GM21526 (cell line): ENCODE measurements at regions not wholly inside any gene's neighbourhood (a gene's known extent, or its start where the extent isn't known, plus 50 kb on each side); places are given as distances from the start of the nearest gene placed in this dataset.
"Not testable (repeated sequence)": the region's sequence is repeated elsewhere in the genome, so short reads cannot be mapped to it uniquely, and the experiment has no call there.

Experiments
- ATAC-seq: cut with Tn5 transposase; IDR thresholded peaks from one replicate; pipeline ENCODE4 v1.9.1; 2021; ENCODE audit warnings: moderate library complexity; ENCODE audit not compliant: unreplicated experiment, low FRiP score

GRCh38 chr13:73820688-73821087 lies 313.5 kb downstream of the KLF12 start:
- no peak for ATAC-seq

DNA sequence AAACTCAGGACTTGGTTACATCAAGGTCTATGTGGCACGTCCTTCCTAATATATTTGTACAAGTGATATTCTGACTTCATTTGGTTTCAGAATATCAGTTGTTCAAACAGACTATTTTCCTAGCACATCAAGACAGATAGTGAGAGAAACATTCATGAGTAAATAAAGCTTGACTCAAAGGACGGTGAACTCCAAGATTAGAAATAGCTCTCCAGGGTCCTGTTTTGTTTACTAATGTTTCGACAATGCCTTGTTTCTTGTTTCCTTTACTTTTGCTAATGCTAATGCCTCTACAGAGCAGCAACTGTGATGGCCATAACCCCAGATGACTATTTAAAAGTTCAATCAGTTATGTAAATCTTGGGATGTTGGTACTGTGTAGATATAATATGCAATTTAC lies 313.9 kb downstream of the KLF12 start:
- ATAC-seq: no peak

DNA sequence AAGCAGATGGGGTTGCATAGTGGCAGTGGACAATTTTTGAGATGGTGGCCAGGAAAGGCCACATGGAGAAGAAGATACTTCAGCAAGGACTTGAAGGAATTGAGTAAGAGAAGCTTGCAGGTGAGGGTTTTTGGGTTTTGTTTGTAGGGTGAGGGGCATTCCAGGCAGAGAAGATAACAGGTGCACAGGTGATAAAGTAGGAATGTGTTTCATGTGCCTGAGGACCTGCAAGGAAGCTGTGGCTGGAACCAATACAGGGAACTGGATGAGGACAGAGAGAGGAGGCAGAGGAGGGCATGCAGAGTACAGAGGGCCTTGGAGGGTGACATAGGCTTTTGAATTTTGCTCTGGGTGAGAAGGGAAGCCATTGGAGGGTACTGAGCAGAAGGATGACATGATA lies 314.5 kb downstream of the KLF12 start:
- ATAC-seq: no peak

GRCh38 chr13:73816702-73817101 lies 317.5 kb downstream of the KLF12 start:
- no peak for ATAC-seq

DNA sequence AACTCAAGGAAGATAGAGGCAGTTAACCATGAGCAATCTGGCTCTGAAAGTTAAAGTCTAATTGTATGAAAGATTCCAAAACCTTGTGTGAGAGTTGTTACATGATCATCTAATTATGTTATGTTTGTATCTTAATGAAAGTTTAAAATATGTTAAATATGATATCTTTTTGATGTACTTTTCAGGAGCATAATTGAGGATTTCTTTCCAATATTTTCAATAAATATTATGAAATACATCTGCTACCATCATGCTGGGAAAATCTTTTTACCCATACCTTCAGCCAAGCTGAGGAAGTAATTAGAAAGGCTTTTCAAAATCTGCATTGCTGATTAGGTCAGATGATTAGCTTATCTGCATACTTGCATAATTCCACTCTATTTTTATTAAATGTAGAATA lies 318.4 kb downstream of the KLF12 start:
- ATAC-seq: no peak

DNA sequence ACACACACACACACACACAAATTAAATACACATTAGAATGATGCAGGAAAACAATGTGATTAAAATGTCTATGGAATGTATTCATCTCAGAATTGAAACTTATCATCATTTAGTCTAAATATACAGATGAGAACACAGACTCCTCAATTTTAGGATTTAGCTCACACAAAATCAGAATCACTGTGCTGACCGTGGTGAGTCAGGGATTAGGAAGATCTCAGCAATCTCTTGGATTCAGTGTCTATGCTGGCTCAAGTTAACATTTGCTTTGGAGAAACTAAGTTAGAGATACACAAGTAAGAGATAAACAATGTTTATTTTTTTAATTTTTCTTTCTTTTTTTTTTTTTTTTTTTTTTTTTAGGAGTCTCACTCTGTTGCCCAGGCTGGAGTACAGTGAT lies 323.6 kb downstream of the KLF12 start:
- ATAC-seq: no peak

DNA sequence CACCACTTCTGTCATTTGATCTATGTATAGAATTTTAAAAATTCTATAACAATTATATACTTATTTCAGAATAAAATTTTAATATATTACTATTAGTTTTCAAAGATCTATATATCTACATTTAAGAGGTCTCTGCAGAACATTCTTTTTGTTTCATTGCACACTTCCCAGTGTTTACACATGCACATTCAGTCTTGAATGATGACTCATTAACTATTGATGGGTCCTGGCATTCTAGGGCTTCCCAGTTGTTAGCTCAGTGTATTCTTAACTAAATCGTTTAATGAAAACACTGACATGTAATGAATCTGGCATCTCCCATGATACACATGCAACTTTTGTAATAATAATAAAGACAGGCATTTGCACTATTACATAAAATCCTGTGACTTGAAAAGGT lies 324.6 kb downstream of the KLF12 start:
- ATAC-seq: no peak

DNA sequence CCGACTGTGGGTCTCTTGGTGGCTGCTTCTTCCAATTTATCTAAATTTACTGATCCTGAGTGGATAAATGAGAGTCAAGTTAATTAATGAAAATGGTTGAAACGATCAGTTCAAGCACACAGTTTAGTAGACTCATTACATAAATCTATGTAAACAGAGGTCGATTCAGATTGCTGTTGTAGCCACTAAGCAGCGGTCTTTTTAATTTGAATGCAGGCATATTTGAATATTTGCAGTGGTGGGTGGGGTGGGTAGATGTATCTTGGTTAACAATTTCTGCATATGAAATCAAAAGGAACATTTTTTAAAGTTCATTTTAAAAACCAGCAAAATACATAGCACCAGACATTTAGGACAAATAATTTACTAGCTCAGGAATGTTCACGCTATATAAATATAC lies 325.9 kb downstream of the KLF12 start:
- no peak for ATAC-seq

DNA sequence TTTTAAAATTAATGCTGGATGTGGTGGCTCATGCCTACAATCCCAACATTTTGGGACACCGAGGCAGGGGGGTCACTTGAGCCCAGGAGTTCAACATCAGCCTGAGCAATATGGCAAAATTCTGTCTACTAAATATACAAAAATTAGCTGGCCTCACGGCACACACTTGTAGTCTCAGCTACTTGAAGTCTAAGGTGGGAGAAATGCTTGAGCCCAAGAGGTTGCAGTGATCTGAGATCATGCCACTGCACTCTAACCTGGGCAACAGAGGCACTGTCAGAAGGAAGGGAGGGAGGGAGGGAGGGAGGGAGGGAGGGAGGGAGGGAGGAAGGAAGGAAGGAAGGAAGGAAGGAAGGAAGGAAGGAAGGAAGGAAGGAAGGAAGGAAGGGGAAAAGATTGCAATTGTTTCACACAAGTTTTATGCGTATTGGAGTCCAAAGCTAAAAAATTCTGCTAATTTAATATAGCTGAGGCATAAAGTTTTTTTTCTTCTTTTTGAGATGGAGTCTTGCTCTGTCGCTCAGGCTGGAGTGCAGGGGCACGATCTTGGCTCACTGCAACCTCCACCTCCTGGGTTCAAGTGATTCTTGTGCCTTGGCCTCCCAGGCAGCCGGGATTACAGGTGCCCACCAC lies 328.8 kb downstream of the KLF12 start:
- not testable (repeated sequence) for ATAC-seq

GRCh38 chr13:73803997-73804396 lies 330.2 kb downstream of the KLF12 start:
- no peak for ATAC-seq

DNA sequence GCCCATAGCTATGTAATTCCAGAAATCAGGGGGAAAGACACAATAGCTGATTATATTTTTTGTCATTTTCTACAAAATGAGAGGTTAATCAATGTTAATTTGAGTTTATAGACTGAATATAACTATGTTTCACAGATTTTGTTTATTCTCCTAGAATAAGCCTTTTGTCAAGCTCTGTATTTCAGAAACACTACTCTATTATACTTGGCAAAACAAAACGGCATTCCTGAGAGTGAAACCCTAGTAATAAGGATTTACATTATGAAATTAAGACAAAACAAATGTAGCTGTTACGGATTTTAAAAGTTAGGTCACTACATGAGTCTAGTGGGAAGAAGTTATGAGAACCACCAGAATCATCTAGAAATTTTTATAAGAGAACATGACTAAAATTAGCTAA lies 334.2 kb downstream of the KLF12 start:
- no peak for ATAC-seq

- ATAC-seq: no peak
Measured at GRCh38 chr13:73794755-73795154, 339.4 kb downstream of the KLF12 start.

- ATAC-seq: no peak
Measured at GRCh38 chr13:73793361-73793760, 340.8 kb downstream of the KLF12 start.

DNA sequence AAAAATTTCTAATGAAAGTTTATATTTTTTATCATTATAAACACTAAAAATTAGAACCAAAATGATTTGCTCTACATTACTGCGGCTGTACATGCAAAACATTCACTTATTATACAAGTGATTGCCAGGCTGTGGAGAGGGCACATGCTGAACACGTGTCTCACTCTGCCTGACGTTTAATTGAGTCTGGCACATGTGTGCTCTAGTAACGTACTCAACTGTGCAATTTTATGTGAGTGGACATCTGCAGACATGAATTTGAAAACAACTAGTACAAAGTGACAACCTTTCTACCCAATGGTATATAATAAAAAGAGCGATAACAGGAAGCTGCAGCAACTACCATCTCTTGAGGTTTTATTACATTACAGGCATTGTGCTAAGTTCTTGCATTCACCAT lies 341.4 kb downstream of the KLF12 start:
- ATAC-seq: no peak

GRCh38 chr13:73782450-73783449 lies 351.5 kb downstream of the KLF12 start:
- ATAC-seq: no peak

- no peak for ATAC-seq
Measured at GRCh38 chr13:73781384-73781783, 352.8 kb downstream of the KLF12 start.

- no peak for ATAC-seq
Measured at GRCh38 chr13:73779881-73780280, 354.3 kb downstream of the KLF12 start.

- no peak for ATAC-seq
Measured at GRCh38 chr13:73778242-73778864, 355.9 kb downstream of the KLF12 start.

DNA sequence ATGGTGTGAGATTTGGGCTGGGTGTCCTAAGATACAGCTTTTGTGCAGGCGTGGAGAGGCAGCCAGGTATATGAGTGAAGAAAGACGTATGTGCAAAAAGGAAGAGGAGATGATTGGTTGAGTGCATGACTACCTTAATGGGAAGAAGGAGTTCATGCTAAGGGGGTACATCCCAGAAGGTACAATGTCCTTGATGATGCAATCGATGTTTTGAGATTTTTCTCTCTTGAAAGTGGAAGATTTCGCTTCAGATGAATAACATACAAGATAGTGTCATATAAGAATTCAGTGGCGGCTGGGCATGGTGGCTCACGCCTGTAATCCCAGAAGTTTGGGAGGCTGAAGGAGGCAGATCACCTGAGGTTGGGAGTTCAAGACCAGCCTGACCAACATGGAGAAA lies 357.1 kb downstream of the KLF12 start:
- no peak for ATAC-seq

GRCh38 chr13:73776151-73776785 lies 357.9 kb downstream of the KLF12 start:
- no peak for ATAC-seq

DNA sequence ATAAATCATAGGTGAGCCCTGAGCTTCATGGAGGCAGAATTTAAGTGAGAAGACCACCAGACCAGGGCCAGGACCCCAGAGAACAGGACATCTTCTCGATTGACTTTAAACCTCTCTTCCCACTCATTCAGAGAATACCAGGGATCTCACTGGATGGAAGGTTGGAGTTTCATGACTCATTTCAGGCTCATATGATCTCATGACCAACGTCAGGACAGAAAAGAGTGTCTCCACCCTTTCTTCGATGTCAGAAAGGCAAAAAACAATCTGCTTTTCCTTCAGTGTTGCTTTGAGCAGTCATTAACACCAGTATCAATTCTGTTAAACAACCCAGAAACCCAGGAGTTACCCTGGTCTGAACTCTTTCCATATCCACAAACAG lies 361.0 kb downstream of the KLF12 start:
- ATAC-seq: no peak
